PC-3 (cell line): ENCODE measurements at regions not wholly inside any gene's neighbourhood (a gene's known extent, or its start where the extent isn't known, plus 50 kb on each side); places are given as distances from the start of the nearest gene placed in this dataset.

ENCODE experiments used
- ATAC-seq: fragments of 200-7000 bp; cut with Tn5 transposase; 2 replicates; pipeline ENCODE4 v1.9.1; 2020; ENCODE audit warnings: mild to moderate bottlenecking, moderate library complexity
- BruUV-seq: library from RNA; stranded (reverse); fragments of 400-500 nt; replicated peaks from 2 replicates; lab custom pipeline; 2021; lab: Mats Ljungman, UMichigan
- CTCF ChIA-PET: fragments of 300-600 bp; sonication (Branson Sonifier 250); formaldehyde crosslinking; loops from one replicate; lab custom pipeline; 2022; ENCODE audit warnings: antibody characterized with exemption; lab: Charles Lee
- POLR2A ChIA-PET: fragments of 300-600 bp; sonication (Branson Sonifier 250); formaldehyde crosslinking; loops from one replicate; lab custom pipeline; 2022; ENCODE audit warnings: antibody characterized with exemption; ENCODE audit not compliant: unreplicated experiment; lab: Charles Lee
- DNase-seq: peaks from one replicate; pipeline ENCODE4 v3.0.0-alpha.2; 2015
- H2AFZ ChIP-seq: fragments of 300-600 bp; sonication (generic); 2 replicates; pipeline ENCODE4 v1.6.0; 2016; ENCODE audit warnings: antibody characterized with exemption, low read length
- H3F3A ChIP-seq: fragments of 300-600 bp; sonication (generic); one replicate; pipeline ENCODE4 v1.6.0; 2017; ENCODE audit warnings: antibody characterized with exemption, low read length, control low read depth, mild to moderate bottlenecking; ENCODE audit not compliant: unreplicated experiment
- H3K27ac ChIP-seq: fragments of 300-600 bp; sonication (generic); 2 replicates; pipeline ENCODE4 v1.5.1; 2016; ENCODE audit warnings: mild to moderate bottlenecking, low read length
- H3K27me3 ChIP-seq: fragments of 300-600 bp; sonication (generic); 2 replicates; pipeline ENCODE4 v1.6.1; 2016; ENCODE audit warnings: low read length, mixed read lengths
- H3K36me3 ChIP-seq: fragments of 300-600 bp; sonication (generic); 2 replicates; pipeline ENCODE4 v1.6.1; 2016; ENCODE audit warnings: low read depth, mixed run types, low read length, mixed read lengths
- H3K4me1 ChIP-seq: fragments of 300-600 bp; sonication (generic); 2 replicates; pipeline ENCODE4 v1.5.1; 2016; ENCODE audit warnings: low read length; ENCODE audit not compliant: insufficient read depth
- H3K4me2 ChIP-seq: fragments of 300-600 bp; sonication (generic); 2 replicates; pipeline ENCODE4 v1.6.0; 2016; ENCODE audit warnings: low read length
- H3K4me3 ChIP-seq: fragments of 300-600 bp; sonication (generic); 2 replicates; pipeline ENCODE4 v1.5.1; 2016; ENCODE audit warnings: mild to moderate bottlenecking, low read length, mixed read lengths
- H3K79me2 ChIP-seq: fragments of 300-600 bp; sonication (generic); 2 replicates; pipeline ENCODE4 v1.6.1; 2017; ENCODE audit warnings: low read length, mixed read lengths
- H3K9ac ChIP-seq: fragments of 300-600 bp; sonication (generic); 2 replicates; pipeline ENCODE4 v1.6.0; 2016; ENCODE audit warnings: mild to moderate bottlenecking, low read length
- H3K9me2 ChIP-seq: fragments of 300-600 bp; sonication (generic); replicated peaks from 2 replicates; pipeline ENCODE4 v1.6.1; 2016; ENCODE audit warnings: mixed run types, low read length, mixed read lengths
- H3K9me3 ChIP-seq: fragments of 300-600 bp; sonication (generic); 2 replicates; pipeline ENCODE4 v1.6.1; 2016; ENCODE audit warnings: low read length, mixed read lengths
- H4K20me1 ChIP-seq: fragments of 300-600 bp; sonication (generic); 2 replicates; pipeline ENCODE4 v1.6.1; 2016; ENCODE audit warnings: low read length, mixed read lengths
- CTCF ChIP-seq: fragments of 300-600 bp; sonication (generic); conservative IDR thresholded peaks from 2 replicates; pipeline ENCODE4 v1.5.1; 2017; ENCODE audit warnings: antibody characterized with exemption, low read depth, mild to moderate bottlenecking, low read length
- EZH2 ChIP-seq: fragments of 300-600 bp; sonication (generic); IDR thresholded peaks from one replicate; pipeline ENCODE4 v1.6.1; 2017; ENCODE audit warnings: antibody characterized with exemption, mild to moderate bottlenecking, low read length; ENCODE audit not compliant: unreplicated experiment
- EZH2phosphoT487 ChIP-seq: fragments of 300-600 bp; sonication (generic); IDR thresholded peaks from 2 replicates; pipeline ENCODE4 v1.6.1; 2018; ENCODE audit warnings: mild to moderate bottlenecking, antibody characterized with exemption, low read length, borderline replicate concordance
- intact Hi-C: fragments of 100-400 bp; cut with micrococcal nuclease; formaldehyde crosslinking; loops from 2 replicates; pipeline ENCODE4 v1.9.0; 2023

DNA sequence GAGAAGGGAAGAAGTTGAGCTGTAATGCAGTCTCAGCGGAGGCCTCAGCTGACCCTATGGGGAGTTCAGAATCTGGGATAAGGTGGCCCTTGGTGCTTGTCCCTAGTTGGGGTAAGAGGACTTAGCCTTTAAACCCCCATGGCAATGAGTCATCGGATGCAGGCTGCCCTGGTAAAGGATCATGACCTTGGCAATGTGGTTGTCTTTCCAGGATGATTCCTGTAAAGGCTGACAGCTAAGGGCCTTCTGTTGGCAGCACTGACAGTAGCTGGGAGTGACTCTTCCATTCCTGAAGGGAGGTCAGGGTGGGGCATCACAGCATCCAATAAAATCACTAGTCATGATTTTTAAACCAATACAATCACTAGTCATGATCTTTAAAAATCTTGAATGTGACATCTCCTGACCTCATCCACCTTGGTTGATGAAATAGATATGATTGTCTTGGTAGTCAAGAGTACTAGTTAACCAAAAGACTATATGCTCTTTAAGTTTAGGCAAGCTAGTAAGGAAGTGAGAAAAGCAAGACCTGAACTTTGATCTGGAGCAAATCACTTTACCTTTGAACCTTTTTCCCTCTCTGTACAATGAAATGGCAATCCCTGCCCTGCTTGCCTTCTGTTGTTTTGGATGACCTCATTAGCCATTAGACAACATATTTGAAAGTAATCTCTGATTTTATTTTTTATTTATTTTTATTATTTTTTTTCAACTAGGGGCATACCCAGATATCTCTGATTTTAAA, 71.3 kb upstream of the CACNA1D start:
- ChIA-PET CTCF (no interaction called here), POLR2A (no interaction called here)
- H3K9me3 ChIP-seq: no peaks in the 10 kb centered on the region
- no peaks in the 10 kb centered on the region for H3K79me2 ChIP-seq
- no peaks in the 10 kb centered on the region for H3K36me3 ChIP-seq
- no peak overlapping the region for H3K4me3 ChIP-seq
- no peak overlapping the region for H3K9ac ChIP-seq
- H3K4me2 ChIP-seq: no peak overlapping the region
- TF ChIP-seq EZH2: no peak
- no peak for TF ChIP-seq CTCF
- no peak for TF ChIP-seq EZH2phosphoT487
- DNase-seq (no peak), ATAC-seq (no peak)
- no peaks in the 10 kb centered on the region for H3K9me2 ChIP-seq
- BruUV-seq: no TSS peak
- no peaks in the 10 kb centered on the region for H4K20me1 ChIP-seq
- H3K4me1 ChIP-seq: no peaks in the 10 kb centered on the region
- no peak overlapping the region for H2AFZ ChIP-seq
- no peaks in the 10 kb centered on the region for H3F3A ChIP-seq
- intact Hi-C loops: no loop called here
- no peak overlapping the region for H3K27ac ChIP-seq
- peaks cover 45% of the 10 kb centered on the region for H3K27me3 ChIP-seq

DNA sequence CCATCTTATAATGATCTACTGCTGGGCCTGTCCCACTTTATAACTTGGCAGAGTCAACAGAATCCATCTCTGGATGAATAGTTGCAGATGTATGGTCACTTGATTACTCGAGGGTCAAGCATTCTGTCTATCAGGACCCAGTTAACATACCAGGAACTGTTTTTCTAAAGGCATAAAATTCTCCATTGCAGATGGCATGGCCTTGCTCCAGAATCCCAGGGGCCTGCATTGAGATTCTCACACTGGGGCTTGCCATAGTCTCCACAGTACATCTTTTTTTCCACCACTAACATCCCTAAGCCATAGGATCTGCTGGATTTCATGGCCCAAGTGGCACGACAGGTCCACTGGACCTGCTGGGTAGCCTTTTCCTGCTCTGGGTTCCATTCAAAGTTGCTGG, 68.5 kb upstream of the CACNA1D start:
- TF ChIP-seq EZH2 (no peak), CTCF (no peak), EZH2phosphoT487 (no peak)
- no TSS peak for BruUV-seq
- intact Hi-C loops: no loop called here
- H3K9ac ChIP-seq: no peak overlapping the region
- H3K4me1 ChIP-seq: no peaks in the 10 kb centered on the region
- no peaks in the 10 kb centered on the region for H3K36me3 ChIP-seq
- H3F3A ChIP-seq: no peaks in the 10 kb centered on the region
- ChIA-PET POLR2A (no interaction called here), CTCF (no interaction called here)
- no peak overlapping the region for H3K4me3 ChIP-seq
- no peak overlapping the region for H2AFZ ChIP-seq
- DNase-seq (no peak), ATAC-seq (no peak)
- no peaks in the 10 kb centered on the region for H4K20me1 ChIP-seq
- H3K4me2 ChIP-seq: no peak overlapping the region
- H3K9me2 ChIP-seq: no peaks in the 10 kb centered on the region
- no peak overlapping the region for H3K27ac ChIP-seq
- no peaks in the 10 kb centered on the region for H3K79me2 ChIP-seq
- no peaks in the 10 kb centered on the region for H3K9me3 ChIP-seq
- H3K27me3 ChIP-seq: peaks cover 62% of the 10 kb centered on the region

- TF ChIP-seq EZH2phosphoT487: no peak
- TF ChIP-seq CTCF: no peak; the same call in 1 of the 2 replicates
- no peak for TF ChIP-seq EZH2
- H3K36me3 ChIP-seq: no peaks in the 10 kb centered on the region
- H3K27ac ChIP-seq: no peak overlapping the region
- H2AFZ ChIP-seq: no peak overlapping the region
- intact Hi-C loops: no loop called here
- no peaks in the 10 kb centered on the region for H3K79me2 ChIP-seq
- no peaks in the 10 kb centered on the region for H3K4me1 ChIP-seq
- peaks cover 65% of the 10 kb centered on the region for H3K27me3 ChIP-seq
- POLR2A ChIA-PET: no interaction called here
- BruUV-seq: no TSS peak
- CTCF ChIA-PET: interaction anchor here (0.5 kb wide), 1 partner anchor 9 kb away, joined by 6 read pairs; no protein-coding TSS in a partner anchor
- H3F3A ChIP-seq: no peaks in the 10 kb centered on the region
- H3K4me3 ChIP-seq: no peak overlapping the region
- H3K9ac ChIP-seq: no peak overlapping the region
- H3K4me2 ChIP-seq: no peak overlapping the region
- DNase-seq (no peak), ATAC-seq (no peak)
- no peaks in the 10 kb centered on the region for H3K9me3 ChIP-seq
- H4K20me1 ChIP-seq: no peaks in the 10 kb centered on the region
- H3K9me2 ChIP-seq: no peaks in the 10 kb centered on the region
Measured at GRCh38 chr3:53426918-53427317, 67.5 kb upstream of the CACNA1D start.
